ENCODE measurements at regions not wholly inside any gene's neighbourhood (a gene's known extent, or its start where the extent isn't known, plus 50 kb on each side); places are given as distances from the start of the nearest gene placed in this dataset.
"Not testable (repeated sequence)": the region's sequence is repeated elsewhere in the genome, so short reads cannot be mapped to it uniquely, and the experiment has no call there.

DNA sequence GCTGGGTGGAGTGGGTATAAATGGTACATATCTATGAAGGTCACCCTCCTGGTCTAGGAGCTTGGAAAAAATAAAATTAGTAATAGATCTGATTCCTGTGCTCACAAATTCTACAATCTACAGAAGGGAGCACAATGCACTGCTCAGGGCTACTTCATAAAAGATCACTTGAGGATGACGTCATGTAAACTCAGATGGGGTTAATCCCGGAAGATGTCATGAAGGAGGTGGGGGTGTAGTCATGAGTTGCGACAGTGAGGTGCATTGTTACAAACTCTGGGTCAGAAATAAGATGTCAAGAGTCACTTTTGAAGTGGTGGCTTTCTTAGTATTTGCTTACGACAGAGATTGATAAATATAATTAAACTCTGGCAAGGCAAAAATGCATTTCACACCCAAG is 68.2 kb downstream of the LHX9 start:
- peak; percentile 3 for DNase-seq (ENCODE audit: low read depth)

DNA sequence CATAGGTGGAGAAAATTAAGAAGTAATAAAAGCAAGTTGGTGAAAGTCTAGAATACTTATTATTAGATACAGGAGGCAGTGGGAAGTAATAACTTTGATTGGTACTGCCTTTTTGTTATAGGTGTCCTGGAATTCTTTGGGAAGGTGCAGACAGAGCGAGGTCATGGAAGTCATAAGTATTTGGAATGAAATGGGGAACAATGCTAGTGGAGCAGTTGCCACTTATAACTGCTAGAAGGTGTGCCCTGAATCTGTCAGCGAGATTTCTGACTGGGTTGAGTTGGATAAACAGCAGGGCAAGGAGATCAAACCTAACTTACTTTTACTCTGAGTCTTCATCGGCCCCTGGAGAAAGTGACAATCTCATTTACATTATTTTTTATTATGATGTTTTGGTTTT is 69.6 kb downstream of the LHX9 start:
- DNase-seq (ENCODE audit: low read depth): no peak

DNA sequence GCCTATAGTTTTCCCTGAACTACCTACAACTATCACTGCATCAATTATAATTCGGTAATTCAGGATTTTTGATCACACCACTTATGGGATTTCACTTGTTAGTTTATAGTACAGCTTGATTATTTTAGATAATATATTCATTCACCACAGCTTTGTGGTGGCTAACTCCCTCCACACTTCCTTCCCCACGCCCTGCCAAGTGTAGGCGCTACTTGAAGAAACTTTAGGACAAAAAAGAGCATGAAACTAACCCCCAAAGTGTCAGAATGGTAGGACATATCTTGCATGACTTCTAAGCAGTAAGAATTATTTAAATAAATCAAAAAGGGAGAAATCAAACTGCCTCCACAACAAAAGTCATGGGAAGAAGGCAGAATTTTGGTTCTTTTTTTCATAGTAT is 70.1 kb downstream of the LHX9 start:
- no peak for DNase-seq (ENCODE audit: low read depth)

DNA sequence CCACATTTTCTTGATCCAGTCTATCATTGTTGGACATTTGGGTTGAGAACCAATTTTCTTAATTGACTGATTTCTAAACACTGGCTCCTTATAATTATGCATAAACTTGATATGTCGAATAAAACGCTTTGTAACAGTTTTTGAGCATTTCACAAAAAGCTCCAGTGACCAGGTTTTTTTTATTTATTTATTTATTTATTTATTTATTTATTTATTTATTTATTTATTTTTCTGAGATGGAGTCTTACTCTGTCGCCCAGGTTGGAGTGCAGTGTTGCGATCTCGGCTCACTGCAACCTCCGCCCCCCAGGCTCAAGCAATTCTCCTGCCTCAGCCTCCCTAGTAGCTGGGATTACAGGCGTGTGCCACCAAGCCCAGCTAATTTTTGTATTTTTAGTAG is 71.4 kb downstream of the LHX9 start:
- DNase-seq (ENCODE audit: low read depth): not testable (repeated sequence)

DNA sequence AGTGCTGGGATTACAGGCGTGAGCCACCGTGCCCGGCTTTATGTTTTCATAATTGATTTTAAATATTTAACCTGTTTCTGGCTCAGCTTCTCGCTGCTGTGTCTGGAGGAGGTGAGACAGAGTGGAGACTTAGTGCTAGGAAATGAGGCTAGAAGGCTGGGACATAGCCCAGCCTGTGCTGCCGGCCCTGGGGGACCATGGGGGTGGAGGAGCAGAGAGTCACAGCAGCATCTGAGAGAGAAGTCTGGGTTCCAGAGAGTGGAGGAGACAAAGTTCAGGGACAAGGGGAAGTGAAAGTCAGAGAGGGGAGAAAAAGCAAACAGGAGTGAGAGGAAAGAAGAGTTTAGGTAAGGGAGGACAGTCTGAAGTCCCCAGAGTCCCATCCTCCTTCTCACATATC is 71.9 kb downstream of the LHX9 start:
- no peak for DNase-seq (ENCODE audit: low read depth)

DNA sequence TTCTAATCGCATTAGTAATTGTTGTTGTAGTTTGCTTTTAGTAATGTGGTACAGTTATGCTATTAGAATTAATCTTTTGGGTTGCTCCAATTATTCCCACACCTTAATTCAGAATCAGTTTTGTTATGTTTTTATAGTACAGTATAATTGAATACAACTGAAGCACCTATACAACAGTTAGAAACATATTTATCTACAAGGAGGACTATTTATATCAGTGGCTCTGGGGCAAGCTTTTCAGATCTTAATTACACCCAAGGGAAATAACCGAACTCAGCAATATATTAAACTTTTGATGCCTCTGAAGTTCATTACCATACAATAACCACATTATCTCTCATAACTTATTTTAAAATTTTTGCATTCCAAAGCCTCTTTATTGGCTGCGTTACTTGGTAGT is 74.4 kb downstream of the LHX9 start:
- DNase-seq (ENCODE audit: low read depth): no peak

DNA sequence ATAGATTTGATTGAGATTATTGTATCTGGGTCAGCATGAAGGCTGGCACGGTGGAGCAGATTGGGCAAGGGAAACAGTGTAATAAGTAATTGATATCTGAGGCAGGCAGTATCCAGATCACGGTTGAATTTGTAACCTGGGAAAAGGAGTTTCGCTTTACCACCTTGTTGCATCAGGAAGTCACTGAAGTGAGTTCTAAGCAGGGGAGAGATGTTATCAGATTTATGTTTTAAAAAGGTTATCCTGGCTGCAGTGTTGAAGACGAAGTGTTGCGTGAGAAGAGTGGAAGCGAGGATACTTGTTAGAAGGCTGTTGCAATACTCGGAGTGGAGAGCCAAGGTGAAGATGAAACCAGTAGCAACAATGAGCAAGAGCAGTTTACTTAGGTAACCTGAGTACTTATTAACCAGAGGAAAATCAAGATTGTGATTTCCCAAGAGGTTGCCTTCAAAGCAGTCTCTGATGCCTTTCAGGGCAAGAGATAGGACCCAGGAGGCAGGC is 77.8 kb downstream of the LHX9 start:
- DNase-seq (ENCODE audit: low read depth): no peak

DNA sequence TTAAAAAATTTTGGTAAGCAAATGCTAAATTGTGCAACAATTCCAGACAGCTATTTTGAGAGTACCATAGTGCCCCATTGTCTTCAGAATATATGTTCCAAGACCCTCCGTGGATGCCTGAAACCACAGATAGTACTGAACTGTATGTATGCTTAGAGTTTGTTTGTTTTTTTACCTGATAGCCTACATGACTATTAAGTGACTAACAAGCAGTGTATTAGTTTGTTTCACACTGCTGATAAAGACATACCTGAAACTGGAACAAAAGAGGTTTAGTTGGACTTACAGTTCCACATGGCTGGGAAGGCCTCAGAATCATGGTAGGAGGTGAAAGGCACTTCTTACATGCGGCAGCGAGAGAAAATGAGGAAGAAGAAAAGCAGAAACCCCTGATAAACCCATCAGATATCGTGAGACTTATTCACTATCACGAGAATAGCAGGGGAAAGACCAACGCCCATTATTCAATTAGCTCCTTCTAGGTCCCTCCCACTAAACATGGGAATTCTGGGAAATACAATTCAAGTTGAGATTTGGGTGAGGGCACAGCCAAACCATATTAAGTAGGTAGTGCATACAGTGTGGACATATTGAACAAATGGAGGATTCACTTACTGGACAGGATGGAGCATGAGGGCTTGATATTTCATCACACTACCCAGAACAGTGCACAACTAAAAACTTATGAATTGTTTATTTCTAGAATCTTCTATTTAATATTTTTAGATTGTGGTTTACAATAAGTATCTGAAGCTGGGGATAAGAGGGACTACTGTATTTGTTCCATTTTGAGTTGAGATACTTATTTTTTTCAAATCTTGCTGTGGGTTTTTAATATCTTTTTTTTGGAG is 78.5 kb downstream of the LHX9 start:
- DNase-seq (ENCODE audit: low read depth): no peak

DNA sequence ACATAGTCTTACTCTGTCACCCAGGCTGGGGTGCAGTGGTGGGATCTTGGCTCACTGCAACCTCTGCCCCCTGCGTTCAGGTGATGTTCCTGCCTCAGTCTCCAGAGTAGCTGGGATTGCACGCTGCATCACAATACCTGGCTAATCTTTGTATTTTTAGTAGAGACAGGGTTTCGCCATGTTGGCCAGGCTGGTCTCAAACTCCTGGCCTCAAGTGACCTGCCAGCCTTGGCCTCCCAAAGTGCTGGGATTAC is 79.0 kb downstream of the LHX9 start:
- not testable (repeated sequence) for DNase-seq (ENCODE audit: low read depth)

DNA sequence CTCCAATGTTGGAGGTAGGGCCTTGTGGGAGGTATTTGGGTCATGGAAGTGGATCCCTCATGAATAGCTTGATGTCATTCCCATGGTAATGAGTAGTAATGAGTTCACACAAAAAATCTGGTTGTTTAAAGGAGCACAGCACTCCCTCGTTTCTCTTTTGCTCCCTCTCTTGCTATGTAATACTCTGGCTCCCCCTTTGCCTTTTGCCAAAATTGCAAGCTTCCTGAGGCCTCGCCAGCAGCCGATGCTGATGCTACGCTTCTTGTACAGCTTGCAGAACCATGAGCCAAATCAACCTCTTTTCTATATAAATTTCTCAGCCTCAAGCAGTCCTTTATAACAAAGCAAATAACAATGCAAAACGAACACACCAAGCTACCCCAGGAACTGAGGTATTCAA is 80.9 kb downstream of the LHX9 start:
- DNase-seq (ENCODE audit: low read depth): no peak

DNA sequence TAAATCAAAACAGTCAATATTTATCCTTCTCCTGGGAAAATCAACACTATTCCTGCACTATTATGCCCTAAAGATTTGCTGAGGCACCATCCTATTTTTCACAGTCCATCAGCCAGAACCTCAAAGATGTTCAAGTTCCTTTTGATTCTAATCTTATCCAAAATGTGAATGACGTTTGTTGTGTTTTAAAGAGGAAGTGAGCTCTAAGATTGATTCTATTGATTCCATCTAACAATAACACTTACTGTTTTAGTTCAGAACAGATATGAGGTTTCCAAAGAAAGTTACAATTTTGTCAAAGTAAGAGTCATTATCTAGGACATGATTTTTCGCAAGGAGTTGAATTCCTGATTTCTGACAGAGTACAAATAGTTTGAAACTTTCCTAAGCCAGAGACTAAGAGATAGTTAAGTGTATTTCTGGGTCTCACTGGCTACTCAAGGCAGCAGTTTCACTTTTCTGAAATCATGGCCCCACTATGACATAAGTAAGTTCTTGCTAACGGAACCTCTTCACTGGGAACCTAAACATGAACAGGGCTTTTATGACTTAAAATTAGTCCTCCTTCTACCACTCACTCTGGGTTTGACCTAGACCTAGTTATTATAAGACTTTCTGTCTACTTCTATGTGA is 84.7 kb downstream of the LHX9 start:
- peak; percentile 47 for DNase-seq (ENCODE audit: low read depth)

DNA sequence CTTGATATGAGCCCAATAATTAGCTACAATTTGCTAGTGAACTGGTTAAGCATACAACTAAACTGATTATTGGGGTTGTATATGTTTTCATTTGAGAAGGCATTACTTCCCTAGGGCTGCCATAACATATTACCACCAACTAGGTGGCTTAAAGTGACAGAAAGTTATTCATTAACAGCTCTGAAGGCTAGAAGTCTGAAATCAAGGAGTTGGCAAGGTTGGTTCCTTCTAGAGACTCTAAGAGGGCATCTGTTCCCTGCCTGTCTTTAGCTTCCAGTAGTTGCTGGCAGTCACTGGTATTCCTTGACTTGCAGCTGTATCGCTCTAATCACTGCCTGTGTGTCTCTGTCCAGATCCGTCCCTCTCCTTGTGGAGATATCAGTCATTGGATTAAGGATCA is 86.3 kb downstream of the LHX9 start:
- DNase-seq (ENCODE audit: low read depth): no peak

DNA sequence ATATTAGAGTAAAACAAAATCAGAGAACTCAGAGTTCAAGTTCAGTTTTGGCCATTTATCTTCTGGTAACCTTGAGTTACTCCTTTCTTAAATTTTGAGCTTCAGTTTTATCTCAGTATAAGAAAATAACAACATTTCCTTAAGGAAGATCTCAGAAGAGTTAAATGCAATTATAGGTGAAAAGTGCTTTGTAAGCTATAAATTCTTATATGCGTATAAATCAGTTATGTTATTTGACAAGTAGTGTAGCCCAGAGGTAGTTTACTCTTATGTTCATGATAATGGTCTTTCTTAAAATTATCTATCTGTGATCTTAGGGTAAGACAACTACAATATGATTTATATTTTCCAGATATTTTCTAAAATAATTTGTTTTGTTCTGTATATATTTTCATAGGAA is 89.8 kb downstream of the LHX9 start:
- no peak for DNase-seq (ENCODE audit: low read depth)

DNA sequence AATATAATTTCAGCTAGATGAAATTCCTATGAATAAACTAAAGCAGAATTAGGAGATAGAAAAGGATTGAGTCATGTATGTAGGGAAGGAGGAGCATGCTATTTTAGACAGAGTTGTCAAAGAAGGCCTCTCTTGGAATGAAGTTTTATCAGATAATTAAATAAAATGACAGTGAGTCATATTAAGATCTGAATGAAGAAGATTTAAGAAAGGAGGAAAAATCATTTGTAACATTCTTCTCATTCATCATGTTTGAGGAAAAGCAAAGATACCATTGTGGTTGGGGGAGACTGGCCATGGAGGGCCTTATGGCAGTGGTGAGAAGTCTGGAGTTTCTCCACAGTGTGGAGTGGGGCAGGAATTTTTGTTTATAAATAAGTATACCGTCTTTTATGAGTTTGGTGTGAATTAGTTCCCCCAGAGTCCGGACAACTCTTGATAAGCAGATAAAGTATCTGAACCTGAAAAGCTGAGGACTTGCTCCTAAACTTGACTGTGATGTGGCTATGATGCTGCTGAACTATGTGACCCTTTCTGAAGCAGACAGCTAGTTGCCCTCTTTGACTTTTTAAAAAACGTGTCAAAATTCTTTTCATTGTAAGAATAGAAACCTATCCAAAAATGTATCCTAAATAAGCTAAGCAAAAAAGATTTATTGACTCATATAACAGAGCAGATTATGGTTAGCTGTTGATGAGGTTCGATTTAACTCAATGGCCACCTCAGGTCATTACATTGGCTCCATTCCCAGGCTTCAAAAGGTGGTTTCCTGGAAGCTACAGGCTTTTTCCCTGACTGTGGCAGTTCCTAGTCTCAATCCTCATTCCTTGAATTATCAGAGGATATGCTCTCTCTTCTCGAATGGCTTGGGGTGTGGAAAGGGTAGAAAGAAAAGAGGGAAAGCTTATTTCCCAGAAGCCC is 90.8 kb downstream of the LHX9 start:
- peak; percentile 5 for DNase-seq (ENCODE audit: low read depth)

DNA sequence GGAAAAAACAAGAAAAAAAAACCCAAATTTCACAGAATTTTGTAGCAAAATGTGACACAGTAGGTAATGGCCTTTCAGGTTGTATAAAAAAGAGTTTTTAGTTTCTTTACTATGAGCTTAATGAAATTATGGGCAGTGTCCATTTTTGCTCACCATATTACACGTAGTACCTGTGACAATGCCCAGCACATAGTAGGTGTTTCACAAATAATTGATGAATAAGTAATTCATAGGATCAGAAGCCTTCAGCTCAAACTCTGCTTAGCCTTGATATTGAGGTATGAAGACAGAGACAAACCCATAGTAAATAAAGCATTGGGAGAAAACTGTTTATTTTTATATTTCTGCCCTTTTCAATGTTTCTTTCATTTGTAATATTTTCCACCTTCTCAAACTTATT is 97.2 kb downstream of the LHX9 start:
- no peak for DNase-seq (ENCODE audit: low read depth)

DNA sequence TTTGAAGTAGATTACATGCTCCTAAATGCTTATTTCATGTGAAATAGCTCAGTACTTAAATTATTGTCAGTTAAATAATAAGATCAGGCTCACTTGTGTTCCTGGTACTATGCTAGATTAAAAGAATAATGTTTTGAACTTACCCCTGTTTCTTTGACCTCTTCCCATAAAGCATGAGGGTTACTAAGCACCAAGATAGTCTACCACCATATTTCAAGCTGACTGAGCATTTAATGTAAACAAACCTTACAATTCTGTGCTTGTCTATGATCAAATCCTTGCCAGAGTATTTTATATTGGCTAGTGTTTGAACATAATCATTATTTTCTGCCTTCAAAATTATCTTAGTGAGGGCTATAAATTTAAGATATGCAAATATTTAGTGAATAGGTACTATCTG is 98.1 kb downstream of the LHX9 start:
- no peak for DNase-seq (ENCODE audit: low read depth)

DNA sequence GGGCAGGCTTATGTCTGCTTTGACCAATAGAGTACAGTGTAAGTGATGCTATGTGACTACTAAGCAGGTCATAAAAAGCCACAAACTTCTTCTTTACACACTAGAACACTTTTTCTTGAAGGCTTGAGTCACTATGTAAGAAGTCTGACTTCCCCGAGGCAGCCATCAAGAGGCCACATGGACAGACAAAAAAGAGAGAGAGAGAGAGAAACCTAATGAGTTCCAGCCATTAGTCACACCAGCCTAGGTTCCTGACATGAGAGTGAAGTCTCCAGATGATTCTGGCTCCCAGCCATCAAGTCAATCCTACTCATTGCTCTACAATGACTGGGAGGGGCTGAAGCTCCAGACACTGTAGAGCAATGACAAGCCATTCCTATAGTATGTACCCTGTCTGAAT is 101.4 kb downstream of the LHX9 start:
- DNase-seq (ENCODE audit: low read depth): peak; percentile 79

DNA sequence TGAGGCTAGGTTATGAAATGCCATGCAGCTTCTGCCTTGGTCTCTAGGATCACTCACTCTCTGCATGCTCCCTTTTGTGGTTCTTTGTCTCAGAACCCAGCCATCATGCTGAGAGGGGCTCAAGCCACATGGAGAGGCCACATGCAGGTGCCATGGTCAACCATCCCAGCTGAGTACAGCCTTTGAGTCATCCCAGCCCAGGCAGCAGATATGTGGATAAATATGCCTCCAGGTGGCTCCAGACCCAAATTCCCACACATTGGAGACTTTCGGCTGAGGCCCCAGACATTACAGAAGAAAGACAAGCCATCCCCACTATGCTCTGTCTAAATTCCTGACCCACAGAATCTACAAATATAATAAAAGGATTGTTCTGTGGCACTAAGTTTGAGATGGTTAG is 102.0 kb downstream of the LHX9 start:
- DNase-seq (ENCODE audit: low read depth): no peak

DNA sequence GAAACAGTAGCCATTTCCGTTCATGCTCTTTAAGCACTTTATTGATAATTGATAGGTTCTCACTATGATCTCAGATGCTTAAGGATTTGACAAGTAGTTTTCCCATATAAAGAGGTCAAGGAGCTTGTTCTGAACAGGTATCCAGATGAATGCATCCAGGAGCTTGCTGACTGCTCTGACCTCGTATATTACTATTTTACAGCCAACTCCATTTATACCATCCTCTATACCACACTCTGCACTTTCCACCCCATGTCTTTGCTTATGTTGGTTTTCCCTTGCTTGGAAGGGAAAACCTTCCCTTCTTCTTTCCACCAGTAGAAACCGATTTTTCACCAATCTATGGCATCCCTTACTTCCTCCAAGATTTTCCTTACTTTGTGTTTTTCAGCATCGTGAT is 107.2 kb downstream of the LHX9 start:
- DNase-seq (ENCODE audit: low read depth): no peak

DNA sequence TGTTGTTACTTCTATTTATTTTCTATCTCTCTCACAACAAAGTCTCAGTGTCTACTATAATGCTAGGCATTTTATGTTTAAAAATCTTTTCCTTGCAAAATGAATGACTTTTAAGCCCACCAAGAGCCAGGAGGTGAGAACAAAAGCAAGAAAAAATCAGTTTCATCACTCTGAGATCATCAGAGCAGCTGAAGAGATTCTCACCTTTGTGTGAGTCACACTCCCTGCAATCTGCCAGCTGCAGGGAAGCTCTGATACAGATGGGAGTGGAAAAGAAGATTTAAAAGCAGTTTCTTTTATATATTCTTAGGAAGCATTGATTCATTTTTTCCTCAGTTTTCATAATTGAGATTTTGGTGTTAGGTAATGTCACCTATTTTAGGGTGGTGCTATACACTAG is 107.6 kb downstream of the LHX9 start:
- DNase-seq (ENCODE audit: low read depth): peak; percentile 43

DNA sequence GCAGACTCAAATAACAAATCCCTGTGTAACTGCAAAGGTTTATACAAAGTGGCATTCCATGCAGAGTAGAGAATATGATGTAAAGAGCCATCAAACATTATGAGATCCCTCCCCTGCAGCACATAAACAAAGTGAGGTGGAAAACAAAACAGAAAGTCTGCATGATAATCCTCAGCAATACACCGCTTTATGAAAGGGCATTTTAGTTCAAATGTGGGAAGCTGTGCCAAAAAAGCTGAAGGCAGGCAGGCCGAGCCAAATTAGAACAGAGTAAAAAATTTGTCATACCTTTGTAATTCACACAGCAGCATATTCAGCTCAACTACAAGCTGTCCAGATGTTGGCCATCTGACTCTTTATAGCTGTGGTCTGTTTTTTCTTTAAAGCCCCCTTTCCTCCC is 113.5 kb downstream of the LHX9 start:
- peak; percentile 10 for DNase-seq (ENCODE audit: low read depth)

DNA sequence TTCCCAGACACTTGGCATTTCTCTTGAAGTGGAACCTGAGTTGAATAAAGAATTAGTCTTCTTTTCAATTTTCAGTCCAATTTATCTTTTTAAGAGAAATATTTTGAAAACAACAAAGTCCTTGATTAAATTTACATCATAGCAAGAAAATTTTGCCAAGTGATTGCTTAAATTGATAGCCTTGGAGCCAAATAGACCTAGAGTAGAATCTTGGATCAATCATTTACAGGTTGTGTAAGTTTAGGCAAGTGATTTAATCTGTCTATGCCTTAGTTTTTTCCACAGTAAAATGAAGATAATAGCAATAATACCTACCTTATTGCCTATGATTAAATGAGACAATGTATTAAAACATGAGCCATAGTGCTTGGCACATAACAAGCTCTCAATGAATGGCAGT is 113.9 kb downstream of the LHX9 start:
- no peak for DNase-seq (ENCODE audit: low read depth)

DNA sequence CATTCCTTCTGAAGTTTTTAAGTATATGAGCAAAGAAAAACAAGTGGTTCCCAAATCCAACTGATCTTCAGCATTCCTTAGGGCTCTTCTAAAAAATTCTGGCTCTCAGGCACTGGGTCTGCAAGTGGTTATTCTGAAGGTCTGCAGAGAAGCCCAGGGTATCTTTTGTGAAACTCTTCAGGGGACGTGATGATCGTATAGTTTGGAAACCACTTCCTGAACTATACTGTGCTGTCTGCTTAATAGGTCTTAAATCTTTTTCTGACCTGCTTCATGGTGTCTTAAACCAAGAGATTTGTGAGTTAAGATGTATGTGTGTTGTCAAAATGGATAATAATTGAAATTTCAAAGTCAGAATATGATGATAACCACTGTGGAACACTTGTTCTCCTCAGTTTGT is 115.5 kb downstream of the LHX9 start:
- no peak for DNase-seq (ENCODE audit: low read depth)
